GM19328 (cell line): ENCODE measurements at regions not wholly inside any gene's neighbourhood (a gene's known extent, or its start where the extent isn't known, plus 50 kb on each side); places are given as distances from the start of the nearest gene placed in this dataset.

Experiments used
- ATAC-seq: cut with Tn5 transposase; IDR thresholded peaks from one replicate; pipeline ENCODE4 v1.9.1; 2021; ENCODE audit warnings: mild to moderate bottlenecking, moderate library complexity; ENCODE audit not compliant: unreplicated experiment

DNA sequence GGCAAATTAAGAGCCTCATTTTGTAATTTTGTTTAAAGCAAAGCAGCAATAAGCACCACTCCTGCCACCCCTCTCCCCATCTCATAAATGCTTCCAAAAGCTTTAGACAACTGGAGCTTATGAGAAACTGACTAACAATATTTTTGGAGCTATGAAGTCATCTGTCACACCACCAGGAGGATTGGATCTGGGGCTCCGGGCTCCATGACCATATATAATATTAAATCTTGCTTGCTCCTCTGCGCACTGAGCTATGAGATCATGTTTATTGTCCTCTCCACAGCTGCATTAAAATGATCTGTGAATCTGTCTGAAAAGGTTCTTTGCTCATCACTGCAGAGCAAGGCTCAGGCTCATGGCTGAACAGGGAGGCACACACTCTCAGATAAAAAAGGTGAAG is 323.7 kb downstream of the ZNF621 start:
- no peak for ATAC-seq

DNA sequence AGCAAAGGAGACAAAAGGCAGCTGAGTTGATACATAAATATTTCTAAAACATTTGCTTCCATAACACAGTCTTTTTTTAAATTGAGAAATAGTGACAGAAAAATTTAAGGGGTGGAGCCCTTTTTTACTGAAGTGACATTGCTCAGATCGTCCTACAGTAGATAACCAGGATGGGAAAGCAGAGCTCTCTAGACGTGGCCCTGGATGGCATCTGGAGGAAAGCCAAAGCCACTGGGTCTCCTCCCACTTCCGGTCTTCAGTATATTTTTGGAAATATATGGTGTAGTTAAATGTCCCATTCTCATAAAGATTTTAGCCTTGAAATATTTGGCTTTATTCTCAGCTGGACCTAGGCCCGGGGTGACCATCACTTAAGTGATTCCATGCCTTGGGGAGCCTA is 326.1 kb downstream of the ZNF621 start:
- no peak for ATAC-seq

DNA sequence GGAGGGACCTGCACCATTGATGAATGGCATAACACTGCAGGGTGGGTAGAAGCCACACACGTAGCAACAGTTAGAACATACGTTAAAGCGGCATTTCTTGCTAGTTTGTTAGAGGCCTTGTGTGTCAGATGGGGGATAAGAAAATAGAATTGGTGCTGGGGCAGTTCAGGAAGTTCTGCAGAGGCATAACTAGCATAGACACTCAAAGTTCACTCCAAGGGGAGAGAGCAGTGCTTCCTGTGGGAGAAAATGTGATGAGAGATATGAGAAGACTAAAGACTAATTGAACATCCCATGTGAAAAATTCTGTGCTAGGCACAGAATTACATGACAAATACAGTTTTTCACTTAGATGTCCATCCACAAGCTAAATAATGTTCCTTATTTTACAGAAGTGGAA is 327.1 kb downstream of the ZNF621 start:
- no peak for ATAC-seq

DNA sequence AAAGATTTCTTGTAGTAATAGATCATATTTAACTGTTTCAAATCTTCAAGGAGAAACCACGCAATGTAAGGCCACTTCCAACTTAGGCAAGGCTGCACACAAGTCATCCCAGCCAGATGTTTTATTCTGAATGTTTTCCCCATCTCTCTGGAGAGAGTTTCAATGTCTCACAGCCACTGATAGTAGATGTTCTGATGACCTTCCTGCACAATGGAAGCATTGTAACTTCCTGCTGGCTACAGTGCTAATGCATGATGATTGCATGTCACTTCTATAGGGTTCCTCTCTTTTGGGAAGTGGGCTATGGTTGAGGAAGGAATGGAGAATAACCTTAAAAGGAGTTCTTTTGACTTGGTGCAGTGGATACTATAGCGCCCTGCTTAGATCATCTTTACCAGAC is 328.0 kb downstream of the ZNF621 start:
- no peak for ATAC-seq

DNA sequence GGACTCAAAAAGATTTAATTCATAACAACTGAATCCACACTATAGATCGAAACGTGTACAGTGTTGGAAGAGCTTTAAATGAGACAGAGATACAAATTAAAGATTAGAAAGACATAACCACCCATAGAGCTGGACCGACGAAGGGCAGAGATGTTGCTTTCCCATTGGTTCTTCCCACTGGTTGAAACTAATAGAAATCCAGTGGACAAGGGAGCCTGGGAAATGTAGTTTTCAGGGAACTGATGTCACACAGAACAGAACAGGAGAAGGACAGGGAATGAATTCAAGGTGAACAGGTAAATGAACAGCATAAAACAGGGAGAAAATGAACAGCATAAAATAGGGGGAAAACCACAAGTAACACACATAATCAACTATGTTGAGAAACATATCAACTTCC is 328.7 kb downstream of the ZNF621 start:
- ATAC-seq = no peak

DNA sequence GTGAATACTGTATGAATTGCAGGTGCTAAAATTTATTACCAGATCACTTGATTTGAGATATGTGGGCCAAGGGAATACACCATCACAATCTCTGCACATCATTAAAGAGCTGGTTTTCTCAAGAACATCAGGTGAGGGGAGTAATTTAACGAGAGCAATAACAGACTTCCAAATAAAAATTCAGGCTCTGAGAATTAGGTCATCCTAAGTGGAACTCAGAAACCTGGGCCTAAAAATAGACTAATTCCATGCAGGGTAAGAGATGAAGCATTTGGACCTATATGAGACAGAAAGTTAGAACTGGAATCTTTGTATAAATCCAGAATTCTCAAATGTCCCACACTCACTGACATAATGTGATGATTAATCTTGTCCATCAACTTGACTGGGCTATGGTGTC is 331.1 kb downstream of the ZNF621 start:
- ATAC-seq = no peak

DNA sequence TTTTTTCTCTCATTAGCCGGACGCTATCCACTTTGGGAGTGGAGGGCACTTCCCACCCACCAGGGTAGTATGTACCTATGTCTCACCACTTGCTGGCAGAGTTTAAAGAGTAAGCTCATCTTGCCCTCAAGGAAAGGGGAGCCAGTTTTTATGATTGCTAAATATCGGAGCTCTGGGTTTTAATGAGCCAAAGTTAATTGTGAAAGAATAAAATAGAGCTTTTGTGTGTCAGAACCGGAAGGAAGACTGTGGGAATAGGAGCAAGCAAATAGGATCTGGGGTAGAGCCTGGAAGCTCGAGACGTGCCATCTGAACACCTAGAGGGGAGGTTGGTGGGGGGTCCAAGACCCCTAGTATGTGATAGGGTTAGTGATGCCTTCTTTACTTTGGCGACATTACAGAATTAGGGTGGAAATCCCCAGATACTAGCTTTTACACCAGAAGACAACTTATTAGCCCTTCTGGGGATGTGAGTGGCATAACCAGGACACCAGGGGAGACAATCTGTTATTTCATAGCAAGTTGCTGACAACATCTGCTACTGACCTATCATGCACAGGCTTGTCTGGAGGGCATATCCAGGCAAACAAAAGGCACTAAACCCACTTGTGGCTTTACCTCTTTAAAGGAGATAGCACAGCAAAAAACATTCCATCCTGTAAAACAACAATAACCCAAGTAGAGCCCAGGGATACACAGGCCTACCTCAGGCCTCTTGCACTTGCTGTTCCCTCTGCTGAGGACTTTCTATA is 333.8 kb downstream of the ZNF621 start:
- no peak for ATAC-seq

GRCh38 chr3:40862946-40863345 is 336.4 kb upstream of the CTNNB1 start:
- no peak for ATAC-seq

DNA sequence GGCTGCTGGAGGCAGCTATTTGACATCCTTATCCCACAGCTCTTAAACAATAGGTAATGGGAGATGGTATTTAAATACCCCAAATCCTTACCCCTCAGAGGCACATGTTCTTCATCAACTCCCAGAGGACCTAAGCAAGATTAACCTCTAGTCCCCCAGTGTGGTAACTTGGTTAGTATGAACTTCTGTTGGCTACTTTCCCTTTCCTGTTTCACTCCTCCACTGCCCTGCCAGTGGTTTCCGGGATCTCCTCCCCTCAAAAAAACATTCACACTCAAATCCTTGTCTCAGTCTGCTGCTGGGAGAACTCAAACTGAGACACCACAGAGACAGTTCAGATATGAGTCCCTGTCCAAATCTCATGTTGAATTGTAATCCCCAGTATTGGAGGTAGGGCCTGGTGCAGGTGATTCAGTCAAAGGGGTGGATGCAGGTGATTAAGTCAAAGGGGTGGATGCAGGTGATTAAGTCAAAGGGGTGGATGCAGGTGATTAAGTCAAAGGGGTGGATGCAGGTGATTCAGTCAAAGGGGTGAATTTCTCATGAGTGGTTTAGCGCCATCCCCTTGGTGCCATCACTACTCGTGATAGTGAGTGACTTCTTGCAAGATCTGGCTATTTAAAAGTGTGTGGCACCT is 335.0 kb upstream of the CTNNB1 start:
- ATAC-seq = no peak

DNA sequence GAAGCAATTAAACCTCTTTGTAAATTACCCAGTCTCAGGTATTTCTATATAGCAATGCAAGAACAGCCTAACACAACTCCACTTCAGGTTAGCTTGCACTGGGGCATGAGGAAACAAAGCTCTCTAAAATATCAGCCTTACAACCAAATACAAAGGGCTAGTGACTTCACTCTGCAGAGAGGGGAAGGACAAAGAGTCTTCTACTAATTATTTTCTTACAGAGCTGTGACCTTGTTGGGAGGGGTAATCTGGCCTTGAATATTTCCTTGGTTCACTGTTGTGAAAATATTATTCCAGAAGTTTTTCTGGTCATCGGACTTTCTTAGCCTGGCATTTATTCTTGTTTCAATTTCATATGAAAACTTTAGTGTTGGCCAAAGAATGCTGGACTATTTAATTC is 334.4 kb upstream of the CTNNB1 start:
- ATAC-seq = no peak

- no peak for ATAC-seq
These were observed 331.5 kb upstream of the CTNNB1 start for GRCh38 chr3:40867797-40868196.

- ATAC-seq = no peak
These were observed 330.3 kb upstream of the CTNNB1 start for GRCh38 chr3:40869013-40869412.

- no peak for ATAC-seq
These were observed 329.4 kb upstream of the CTNNB1 start for GRCh38 chr3:40869939-40870338.

- ATAC-seq = no peak
These were observed 327.9 kb upstream of the CTNNB1 start for GRCh38 chr3:40871394-40871793.

- no peak for ATAC-seq
These were observed 326.9 kb upstream of the CTNNB1 start for GRCh38 chr3:40872258-40872920.

GRCh38 chr3:40873476-40873875 is 325.8 kb upstream of the CTNNB1 start:
- ATAC-seq = no peak

- no peak for ATAC-seq
These were observed 325.2 kb upstream of the CTNNB1 start for GRCh38 chr3:40873934-40874699.

DNA sequence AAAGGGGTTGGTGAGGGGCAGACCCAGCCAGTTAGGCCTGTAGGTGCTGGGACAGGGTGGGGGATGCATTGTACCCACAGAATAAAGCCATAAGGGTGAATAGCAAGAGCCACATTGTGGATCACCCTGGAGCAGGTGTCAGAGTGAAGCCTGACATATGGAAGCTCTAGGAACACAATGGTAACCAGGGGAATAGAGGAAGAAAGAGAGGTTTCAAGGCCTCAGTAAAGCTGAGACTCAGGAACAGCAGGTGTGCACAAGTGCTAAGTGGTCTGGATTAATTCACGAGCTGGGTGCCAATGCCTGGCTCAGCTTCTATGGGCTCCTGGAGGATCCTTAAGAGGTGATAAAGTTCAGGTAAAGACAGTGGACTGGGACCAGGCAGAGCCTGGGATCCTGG is 323.7 kb upstream of the CTNNB1 start:
- ATAC-seq = no peak

- ATAC-seq = no peak
These were observed 323.3 kb upstream of the CTNNB1 start for GRCh38 chr3:40876009-40876408.

DNA sequence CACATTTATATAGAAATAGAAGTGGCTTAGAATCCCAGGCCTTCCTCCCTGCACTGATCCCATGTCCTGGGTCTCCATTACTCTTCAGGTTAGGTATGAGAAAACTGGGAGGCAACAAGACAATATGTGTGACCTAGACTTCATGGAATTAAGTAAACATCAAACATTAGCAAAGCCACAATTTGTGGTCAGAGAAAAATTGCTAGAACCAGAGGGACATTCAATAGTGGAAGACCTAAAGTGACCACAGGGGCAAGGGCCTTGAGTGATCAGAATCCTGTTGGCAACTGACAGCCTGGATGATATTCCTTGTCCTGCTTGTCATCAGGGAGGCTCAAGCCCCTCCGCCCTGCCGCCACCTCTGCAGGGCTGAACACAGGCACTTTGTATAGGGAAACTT is 322.8 kb upstream of the CTNNB1 start:
- no peak for ATAC-seq

DNA sequence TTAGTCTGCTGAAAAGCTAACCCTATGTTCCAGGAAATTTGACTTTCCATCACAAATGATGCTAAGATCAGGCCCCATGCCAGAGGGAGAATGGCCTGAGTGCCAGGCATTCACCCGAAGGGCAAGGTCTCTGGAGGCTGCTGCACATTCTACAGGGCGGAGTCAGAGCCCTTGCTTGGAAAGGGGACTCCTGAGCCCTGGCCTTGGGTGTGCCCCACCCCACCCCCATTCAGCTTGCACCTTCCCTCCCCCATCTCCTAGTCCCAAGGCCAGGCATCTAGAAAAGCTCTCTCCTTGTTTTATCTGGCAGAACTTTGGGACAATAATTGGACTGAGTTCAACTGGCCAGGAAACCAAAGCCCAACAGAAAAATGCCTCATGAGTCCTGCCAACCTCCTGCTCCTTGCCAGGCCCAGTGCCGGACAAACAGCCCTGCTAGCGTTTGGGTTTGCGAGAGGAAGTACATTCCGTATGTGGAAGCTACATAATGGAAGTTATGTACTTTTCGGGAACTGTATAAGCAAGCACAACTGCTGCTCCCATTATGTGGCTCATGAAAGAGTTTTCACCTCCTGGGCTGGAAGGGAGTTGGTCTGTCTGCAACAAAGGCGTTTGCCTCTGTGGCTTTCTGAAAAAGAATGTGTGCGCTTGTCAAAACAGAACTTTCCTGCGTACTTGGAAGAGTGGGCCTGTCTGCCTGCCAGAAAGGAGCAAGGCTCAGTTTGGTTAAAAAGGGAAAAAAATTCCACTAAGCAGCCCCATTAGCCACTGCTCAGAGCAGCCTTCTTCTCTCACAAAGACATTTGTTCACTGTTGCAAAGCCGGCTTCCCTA is 321.5 kb upstream of the CTNNB1 start:
- no peak for ATAC-seq
